ENCODE measurements at regions not wholly inside any gene's neighbourhood (a gene's known extent, or its start where the extent isn't known, plus 50 kb on each side); places are given as distances from the start of the nearest gene placed in this dataset.
A peak's percentile ranks its signal among the peaks of the same experiment; 100 is the strongest.

- intact Hi-C loops (cut with DNase I) = no loop called here
- WGBS = 90% methylated on average over 4 of the region's 4 CpGs
Measured at GRCh38 chr6:79781916-79782315, 150.8 kb downstream of the SH3BGRL2 start.

GRCh38 chr6:79780881-79781280, 149.8 kb downstream of the SH3BGRL2 start:
- Histone ChIP-seq H3K27me3 (no peaks in the 10 kb centered on the region), H3K9me3 (no peaks in the 10 kb centered on the region), H3K4me1 (peaks cover 0 to 11% (median 8%) of the 10 kb centered on the region in 4 donors), H3K36me3 (no peaks in the 10 kb centered on the region), H3K27ac (replicated peaks in 1 of 4) (no peak overlapping the region), H3K4me3 (no peak overlapping the region)
- intact Hi-C loops (cut with DNase I) = no loop called here
- no peak for TF ChIP-seq CTCF (IDR thresholded peaks at IDR 0.05)
- TF ChIP-seq EP300 (IDR thresholded peaks at IDR 0.05) = no peak
- no peak for TF ChIP-seq POLR2AphosphoS5 (IDR thresholded peaks at IDR 0.05)
- no peak for TF ChIP-seq POLR2A (IDR thresholded peaks at IDR 0.05; ENCODE audit: low read depth)
- WGBS = 86% methylated on average over 1 of the region's 1 CpG
- no peak for DNase-seq (ENCODE audit: extremely low spot score)

More at GRCh38 chr6:79781916-79782315, 150.8 kb downstream of the SH3BGRL2 start:
- H3K27ac ChIP-seq (replicated peaks in 1 of 4) = no peak overlapping the region
- TF ChIP-seq EP300 (IDR thresholded peaks at IDR 0.05) (no peak), CTCF (IDR thresholded peaks at IDR 0.05) (no peak), POLR2A (IDR thresholded peaks at IDR 0.05; ENCODE audit: low read depth) (no peak), POLR2AphosphoS5 (IDR thresholded peaks at IDR 0.05) (no peak)
- no peaks in the 10 kb centered on the region for H3K9me3 ChIP-seq
- no peak for DNase-seq (ENCODE audit: extremely low spot score)
- H3K36me3 ChIP-seq = no peaks in the 10 kb centered on the region
- H3K4me1 ChIP-seq = peaks cover 0 to 11% (median 8%) of the 10 kb centered on the region in 4 donors
- no peak overlapping the region for H3K4me3 ChIP-seq
- no peaks in the 10 kb centered on the region for H3K27me3 ChIP-seq

DNA sequence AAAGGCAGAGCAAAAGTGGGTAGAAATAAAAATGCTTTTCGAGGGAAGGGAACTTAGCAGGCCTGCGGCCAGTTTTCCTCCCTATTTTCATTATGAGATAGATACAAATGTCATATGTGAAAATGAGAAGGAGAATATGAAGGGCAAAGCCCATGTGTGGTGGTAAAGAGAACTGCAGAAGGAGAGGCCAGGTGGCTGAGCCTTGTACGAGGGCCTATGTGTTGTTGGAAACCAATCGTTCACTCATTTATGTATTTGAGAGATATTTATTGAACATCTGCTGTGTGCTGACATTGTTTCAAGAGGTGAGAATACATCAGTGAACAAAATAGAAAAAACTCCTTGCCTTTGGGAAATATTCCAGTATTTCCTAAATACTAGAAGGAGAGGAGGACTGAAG, 147.7 kb downstream of the SH3BGRL2 start:
- no peak for DNase-seq (ENCODE audit: extremely low spot score)
- Histone ChIP-seq H3K4me3 (no peak overlapping the region), H3K4me1 (peaks cover 0 to 11% (median 8%) of the 10 kb centered on the region in 4 donors), H3K27ac (replicated peaks in 1 of 4) (no peak overlapping the region), H3K9me3 (no peaks in the 10 kb centered on the region), H3K36me3 (no peaks in the 10 kb centered on the region), H3K27me3 (no peaks in the 10 kb centered on the region)
- no peak for TF ChIP-seq CTCF (IDR thresholded peaks at IDR 0.05)
- TF ChIP-seq POLR2AphosphoS5 (IDR thresholded peaks at IDR 0.05) = no peak
- no peak for TF ChIP-seq EP300 (IDR thresholded peaks at IDR 0.05)
- no peak for TF ChIP-seq POLR2A (IDR thresholded peaks at IDR 0.05; ENCODE audit: low read depth)
- intact Hi-C loops (cut with DNase I) = loop anchor here (2.0 to 10.0 kb wide), 3 partner anchors 36 to 316 kb away; no protein-coding TSS in a partner anchor
- 96% methylated on average over 4 of the region's 4 CpGs for WGBS

DNA sequence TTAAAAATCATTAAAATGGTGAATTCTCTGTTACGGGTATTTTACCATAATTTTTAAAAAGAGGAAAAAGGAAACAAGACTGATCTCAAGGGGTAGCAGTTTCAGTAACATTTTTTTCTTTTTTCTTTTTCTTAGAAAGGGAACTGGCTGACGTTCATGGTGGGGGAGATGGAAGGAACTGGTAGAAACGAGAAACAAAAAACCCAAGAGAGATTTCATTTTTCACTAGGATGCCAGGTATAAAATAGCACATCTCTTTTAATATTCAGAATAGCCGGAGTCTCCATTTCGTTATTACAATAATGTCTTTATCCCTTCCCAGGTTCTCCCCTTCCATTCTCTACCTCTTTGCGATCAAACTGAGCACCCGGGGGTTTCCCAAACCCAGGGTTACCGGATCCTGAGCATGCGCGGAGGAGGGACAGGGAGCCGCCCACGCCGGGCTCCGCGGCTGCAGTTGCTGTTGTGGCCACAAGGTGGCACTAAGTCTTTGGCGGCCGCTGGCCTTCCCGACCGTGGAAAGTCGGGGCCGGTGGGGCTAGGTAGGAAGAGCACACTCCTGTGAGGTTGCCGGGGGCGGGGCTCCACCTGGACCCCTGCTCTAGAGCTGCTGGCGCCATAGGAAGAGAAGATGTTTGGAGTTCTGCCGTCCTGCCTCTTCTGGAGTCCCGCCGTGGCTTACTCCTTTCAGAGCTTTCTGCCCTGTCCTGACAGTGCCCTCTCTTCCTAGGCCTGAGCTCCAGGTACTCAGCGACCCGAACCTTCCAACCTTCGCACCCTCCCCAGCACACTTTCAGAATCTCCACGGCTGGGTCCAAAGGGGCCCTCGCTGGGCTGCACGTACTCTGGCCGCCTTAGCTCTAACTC, 146.8 kb downstream of the SH3BGRL2 start:
- Histone ChIP-seq H3K4me3 (peak overlapping the region; percentile 34 to 46 (median 40)), H3K9me3 (no peaks in the 10 kb centered on the region), H3K27me3 (no peaks in the 10 kb centered on the region), H3K36me3 (no peaks in the 10 kb centered on the region), H3K4me1 (peaks cover 0 to 11% (median 8%) of the 10 kb centered on the region in 4 donors), H3K27ac (replicated peaks in 1 of 4) (no peak overlapping the region)
- TF ChIP-seq CTCF (IDR thresholded peaks at IDR 0.05) (peak in 2 of 3 experiments; percentile 89 to 96), POLR2AphosphoS5 (IDR thresholded peaks at IDR 0.05) (peak in 1 of 2 donors; percentile 20), POLR2A (IDR thresholded peaks at IDR 0.05; ENCODE audit: low read depth) (no peak), EP300 (IDR thresholded peaks at IDR 0.05) (no peak)
- 23% methylated on average over 31 of the region's 34 CpGs for WGBS
- DNase-seq (ENCODE audit: extremely low spot score) = no peak
- intact Hi-C loops (cut with DNase I) = loop anchor here (2.0 to 10.0 kb wide), 3 partner anchors 37 to 317 kb away; no protein-coding TSS in a partner anchor
